22Rv1 (cell line): ENCODE measurements at regions not wholly inside any gene's neighbourhood (a gene's known extent, or its start where the extent isn't known, plus 50 kb on each side); places are given as distances from the start of the nearest gene placed in this dataset.

Experiments
- H3K27ac ChIP-seq: fragments of 450-650 bp; 2 replicates; pipeline ENCODE4 v1.5.1; 2017
- CTCF ChIP-seq: fragments of 450-650 bp; IDR thresholded peaks from 2 replicates; pipeline ENCODE4 v1.5.1; 2017; ENCODE audit warnings: mild to moderate bottlenecking
- ZFX ChIP-seq: fragments of 450-650 bp; IDR thresholded peaks from 2 replicates; pipeline ENCODE4 v1.6.1; 2017; ENCODE audit warnings: antibody characterized with exemption, borderline replicate concordance

GRCh38 chr7:41877118-41877517, 174.2 kb upstream of the INHBA start:
- TF ChIP-seq ZFX: no peak
- TF ChIP-seq CTCF: no peak
- no peak overlapping the region for H3K27ac ChIP-seq

DNA sequence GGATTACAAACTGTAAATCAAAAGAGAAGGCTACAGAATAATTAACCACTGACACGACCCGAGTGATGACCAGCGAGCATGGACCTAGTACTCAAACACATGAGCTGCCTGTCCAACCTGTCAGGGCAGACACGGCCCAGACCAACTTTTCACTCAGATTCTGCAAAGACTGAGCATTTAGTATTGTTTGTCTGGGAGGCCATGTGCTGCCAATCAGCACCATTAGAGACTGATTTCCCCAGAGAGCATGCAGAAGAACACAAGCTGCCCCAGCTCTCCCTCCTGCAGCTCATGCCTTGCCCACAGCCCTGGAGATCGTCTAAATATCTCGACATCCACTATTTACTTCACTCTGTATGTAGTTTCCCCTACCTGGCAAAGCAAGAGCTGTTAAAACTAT, 172.6 kb upstream of the INHBA start:
- TF ChIP-seq CTCF: no peak
- no peak for TF ChIP-seq ZFX
- no peak overlapping the region for H3K27ac ChIP-seq

GRCh38 chr7:41874201-41874785, 171.4 kb upstream of the INHBA start:
- TF ChIP-seq ZFX: no peak
- no peak for TF ChIP-seq CTCF
- no peak overlapping the region for H3K27ac ChIP-seq

GRCh38 chr7:41873741-41874140, 170.9 kb upstream of the INHBA start:
- H3K27ac ChIP-seq: no peak overlapping the region
- no peak for TF ChIP-seq CTCF
- no peak for TF ChIP-seq ZFX

DNA sequence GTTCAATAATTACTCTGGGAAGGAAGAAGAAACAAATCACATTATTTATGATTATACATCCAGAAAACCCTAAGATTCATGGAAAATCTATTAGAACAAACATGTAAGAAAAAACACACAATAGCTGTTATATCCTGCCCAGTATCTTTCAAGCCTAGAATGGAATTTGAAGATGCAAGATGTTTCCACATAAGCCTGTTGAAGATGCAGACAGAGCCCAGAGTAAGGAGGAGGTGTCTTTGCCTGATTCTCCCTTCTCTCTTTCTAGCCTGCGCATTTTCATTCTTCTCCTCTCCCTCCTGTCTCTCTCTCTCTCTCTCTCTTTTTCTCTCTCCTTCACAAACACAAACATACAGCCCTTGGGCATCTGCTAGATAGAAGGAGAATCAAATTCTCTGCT, 170.1 kb upstream of the INHBA start:
- no peak overlapping the region for H3K27ac ChIP-seq
- TF ChIP-seq CTCF (no peak), ZFX (no peak)

DNA sequence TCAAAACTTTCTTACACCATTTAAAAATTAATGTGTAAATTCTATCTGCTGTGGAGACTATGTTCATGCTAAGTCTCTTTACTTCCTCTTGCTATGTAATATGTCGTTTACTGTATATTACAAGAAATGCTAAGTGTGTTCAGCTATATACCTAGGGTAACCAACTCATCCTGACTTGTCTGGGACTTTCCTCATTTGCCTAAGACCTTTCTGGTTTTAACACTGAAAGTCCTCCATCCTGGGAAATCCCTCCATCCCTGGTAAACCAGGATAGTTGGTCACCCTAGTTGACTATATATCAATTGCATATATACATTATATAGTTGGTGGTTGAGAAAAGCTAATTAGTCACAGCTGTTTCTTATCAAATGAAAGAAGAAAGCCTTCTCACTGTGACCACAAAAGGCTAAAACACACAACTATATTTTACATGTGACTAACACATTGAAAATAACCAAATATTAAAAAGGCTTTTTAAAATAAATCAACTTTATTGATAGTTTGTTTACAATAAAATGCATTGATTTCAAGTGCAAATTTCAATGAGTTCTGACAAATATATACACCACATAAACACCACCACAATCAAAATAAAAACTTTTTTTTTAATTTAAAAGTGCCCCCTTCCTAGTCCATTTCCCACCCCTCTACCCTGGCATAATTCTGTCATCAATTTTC, 167.7 kb upstream of the INHBA start:
- TF ChIP-seq CTCF: no peak
- no peak for TF ChIP-seq ZFX
- no peak overlapping the region for H3K27ac ChIP-seq

- TF ChIP-seq ZFX (no peak), CTCF (no peak)
- no peak overlapping the region for H3K27ac ChIP-seq
Measured at GRCh38 chr7:41869997-41870396, 167.1 kb upstream of the INHBA start.
